PC-9 (cell line): ENCODE measurements at regions not wholly inside any gene's neighbourhood (a gene's known extent, or its start where the extent isn't known, plus 50 kb on each side); places are given as distances from the start of the nearest gene placed in this dataset.

Experiments used
- BruUV-seq: library from RNA; stranded (reverse); fragments of 400-500 nt; replicated peaks from 2 replicates; lab custom pipeline; 2021; lab: Mats Ljungman, UMichigan
- CTCF ChIA-PET: fragments of 300-600 bp; sonication (Branson Sonifier 250); formaldehyde crosslinking; loops from one replicate; lab custom pipeline; 2022; ENCODE audit warnings: antibody characterized with exemption; lab: Charles Lee
- POLR2A ChIA-PET: fragments of 300-600 bp; sonication (Branson Sonifier 250); formaldehyde crosslinking; loops from one replicate; lab custom pipeline; 2022; ENCODE audit warnings: antibody characterized with exemption; ENCODE audit not compliant: unreplicated experiment; lab: Charles Lee
- DNase-seq, 2 experiments: peaks; one replicate each; pipeline versions ENCODE4 v3.0.0 to v3.0.0-alpha.2; 2015 to 2022; ENCODE audit warnings: mixed read lengths in 1 of 2
- H2AFZ ChIP-seq: fragments of 200-600 bp; sonication (generic); 2 replicates; pipeline ENCODE4 v1.8.1; 2017; ENCODE audit warnings: antibody characterized with exemption
- H3F3A ChIP-seq: fragments of 200-600 bp; sonication (generic); 2 replicates; pipeline ENCODE4 v1.8.1; 2017; ENCODE audit warnings: antibody characterized with exemption, mild to moderate bottlenecking, low read depth; ENCODE audit not compliant: insufficient read depth
- H3K27ac ChIP-seq: fragments of 200-600 bp; sonication (generic); 2 replicates; pipeline ENCODE4 v1.6.1; 2016; ENCODE audit warnings: mixed run types
- H3K27me3 ChIP-seq: fragments of 200-600 bp; sonication (generic); 2 replicates; pipeline ENCODE4 v1.6.1; 2016; ENCODE audit warnings: low read depth, mixed run types; ENCODE audit not compliant: insufficient read depth
- H3K36me3 ChIP-seq: fragments of 200-600 bp; sonication (generic); 2 replicates; pipeline ENCODE4 v1.6.1; 2016; ENCODE audit warnings: low read depth, mixed run types
- H3K4me1 ChIP-seq: fragments of 200-600 bp; sonication (generic); replicated peaks from 2 replicates; pipeline ENCODE4 v1.6.1; 2016; ENCODE audit warnings: mixed run types; ENCODE audit not compliant: insufficient read depth
- H3K4me2 ChIP-seq: fragments of 200-600 bp; sonication (generic); 2 replicates; pipeline ENCODE4 v1.6.1; 2017; ENCODE audit warnings: mixed run types
- H3K4me3 ChIP-seq: fragments of 200-600 bp; sonication (generic); 2 replicates; pipeline ENCODE4 v1.6.1; 2016; ENCODE audit warnings: mixed run types
- H3K79me2 ChIP-seq: fragments of 200-600 bp; sonication (generic); 2 replicates; pipeline ENCODE4 v1.6.1; 2017; ENCODE audit warnings: low read depth, mixed run types
- H3K9me2 ChIP-seq: fragments of 200-600 bp; sonication (generic); 2 replicates; pipeline ENCODE4 v1.8.1; 2017; ENCODE audit warnings: mild to moderate bottlenecking; ENCODE audit not compliant: insufficient read depth
- H3K9me3 ChIP-seq: fragments of 200-600 bp; sonication (generic); 2 replicates; pipeline ENCODE4 v1.8.1; 2016; ENCODE audit warnings: low read depth; ENCODE audit not compliant: insufficient read depth
- H4K20me1 ChIP-seq: fragments of 200-600 bp; sonication (generic); 2 replicates; pipeline ENCODE4 v1.8.1; 2017; ENCODE audit not compliant: insufficient read depth
- EZH2 ChIP-seq: fragments of 200-600 bp; sonication (generic); IDR thresholded peaks from 2 replicates; pipeline ENCODE4 v1.8.0; 2017; ENCODE audit warnings: antibody characterized with exemption, low read depth
- intact Hi-C: fragments of 100-400 bp; cut with micrococcal nuclease; formaldehyde crosslinking; loops from one replicate; pipeline ENCODE4 v1.10.0; 2022; ENCODE audit not compliant: unreplicated experiment
- TF ChIP-seq, protein P1 (sequence below): fragments of 200-600 bp; sonication (generic); conservative IDR thresholded peaks from 2 replicates; pipeline ENCODE4 v1.6.1; 2017; ENCODE audit warnings: mixed run types, antibody characterized with exemption, mild to moderate bottlenecking, moderate library complexity

DNA sequence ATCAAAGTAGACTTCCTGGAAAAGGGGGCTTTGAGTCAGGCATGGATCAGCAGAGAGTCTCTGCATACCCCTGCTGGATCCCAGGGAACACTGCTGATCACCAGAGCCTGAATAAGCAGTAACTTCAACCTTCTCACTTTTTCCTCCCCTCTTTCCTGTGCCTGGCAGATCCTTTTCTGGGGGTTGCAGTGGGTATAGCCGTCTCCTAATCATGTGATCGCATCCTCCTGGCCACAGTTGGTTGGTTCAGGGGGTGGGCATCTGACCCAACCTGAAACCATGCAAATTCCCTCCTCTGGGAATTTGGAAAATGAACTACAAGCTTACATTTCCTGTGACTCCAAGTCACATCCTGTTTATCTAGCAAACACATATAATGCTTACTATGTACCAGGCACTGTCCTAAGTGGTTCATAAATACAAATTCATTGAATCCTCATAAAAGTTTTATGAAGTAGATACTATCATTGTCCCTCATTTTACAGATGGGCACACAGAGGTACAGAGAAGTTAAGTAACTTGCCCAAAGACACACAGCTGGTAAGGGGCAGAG lies 120.3 kb downstream of the AXIN2 start:
- ChIA-PET POLR2A (no interaction called here), CTCF (no interaction called here)
- Histone ChIP-seq H3K9me3 (no peaks in the 10 kb centered on the region), H3K4me1 (no peaks in the 10 kb centered on the region), H3K27me3 (no peaks in the 10 kb centered on the region), H3K9me2 (no peaks in the 10 kb centered on the region), H3K4me3 (no peak overlapping the region), H2AFZ (no peak overlapping the region), H4K20me1 (no peaks in the 10 kb centered on the region), H3K4me2 (no peak overlapping the region), H3K27ac (no peak overlapping the region), H3K36me3 (no peaks in the 10 kb centered on the region), H3K79me2 (no peaks in the 10 kb centered on the region), H3F3A (no peaks in the 10 kb centered on the region)
- DNase-seq = no peak
- intact Hi-C loops = no loop called here
- no peak for TF ChIP-seq EZH2
- TF ChIP-seq, protein P1, sequence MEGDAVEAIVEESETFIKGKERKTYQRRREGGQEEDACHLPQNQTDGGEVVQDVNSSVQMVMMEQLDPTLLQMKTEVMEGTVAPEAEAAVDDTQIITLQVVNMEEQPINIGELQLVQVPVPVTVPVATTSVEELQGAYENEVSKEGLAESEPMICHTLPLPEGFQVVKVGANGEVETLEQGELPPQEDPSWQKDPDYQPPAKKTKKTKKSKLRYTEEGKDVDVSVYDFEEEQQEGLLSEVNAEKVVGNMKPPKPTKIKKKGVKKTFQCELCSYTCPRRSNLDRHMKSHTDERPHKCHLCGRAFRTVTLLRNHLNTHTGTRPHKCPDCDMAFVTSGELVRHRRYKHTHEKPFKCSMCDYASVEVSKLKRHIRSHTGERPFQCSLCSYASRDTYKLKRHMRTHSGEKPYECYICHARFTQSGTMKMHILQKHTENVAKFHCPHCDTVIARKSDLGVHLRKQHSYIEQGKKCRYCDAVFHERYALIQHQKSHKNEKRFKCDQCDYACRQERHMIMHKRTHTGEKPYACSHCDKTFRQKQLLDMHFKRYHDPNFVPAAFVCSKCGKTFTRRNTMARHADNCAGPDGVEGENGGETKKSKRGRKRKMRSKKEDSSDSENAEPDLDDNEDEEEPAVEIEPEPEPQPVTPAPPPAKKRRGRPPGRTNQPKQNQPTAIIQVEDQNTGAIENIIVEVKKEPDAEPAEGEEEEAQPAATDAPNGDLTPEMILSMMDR = no peak
- BruUV-seq = no TSS peak

DNA sequence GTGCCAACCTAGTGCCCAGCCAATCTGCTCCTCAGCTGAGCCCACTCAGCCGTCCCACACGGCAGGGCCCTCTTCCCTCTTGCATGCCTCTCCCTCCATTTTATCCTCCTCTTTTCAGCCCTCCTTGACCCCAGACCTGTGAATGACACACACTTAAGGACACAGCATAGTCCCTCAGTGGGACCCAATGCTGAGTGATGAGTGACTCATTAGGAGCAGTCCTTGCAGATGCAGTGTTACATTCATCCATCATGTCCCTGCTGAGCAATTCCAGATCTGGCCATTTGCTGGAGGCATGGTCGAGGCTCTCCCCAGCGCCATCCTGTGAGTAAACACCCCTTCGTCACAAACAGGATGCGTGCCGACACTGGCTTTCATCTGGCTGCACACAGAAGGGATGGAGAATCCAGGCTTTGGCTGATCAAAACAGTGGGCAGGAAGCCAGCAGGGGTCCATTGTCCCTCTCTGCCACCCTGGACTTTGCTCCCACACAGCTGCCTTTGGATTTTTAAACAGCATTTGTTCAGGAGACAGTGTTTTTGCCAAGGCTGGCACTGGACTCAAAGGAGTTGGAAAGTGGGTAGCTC lies 122.6 kb downstream of the AXIN2 start:
- Histone ChIP-seq H3K9me3 (no peaks in the 10 kb centered on the region), H3K27me3 (no peaks in the 10 kb centered on the region), H3F3A (no peaks in the 10 kb centered on the region), H3K4me3 (no peak overlapping the region), H4K20me1 (no peaks in the 10 kb centered on the region), H3K27ac (no peak overlapping the region), H3K4me1 (no peaks in the 10 kb centered on the region), H3K79me2 (no peaks in the 10 kb centered on the region), H3K9me2 (no peaks in the 10 kb centered on the region), H3K36me3 (no peaks in the 10 kb centered on the region), H3K4me2 (no peak overlapping the region), H2AFZ (no peak overlapping the region)
- no peak for DNase-seq
- POLR2A ChIA-PET = no interaction called here
- intact Hi-C loops = no loop called here
- TF ChIP-seq, protein P1 = no peak
- no peak for TF ChIP-seq EZH2
- no TSS peak for BruUV-seq
- CTCF ChIA-PET = no interaction called here

DNA sequence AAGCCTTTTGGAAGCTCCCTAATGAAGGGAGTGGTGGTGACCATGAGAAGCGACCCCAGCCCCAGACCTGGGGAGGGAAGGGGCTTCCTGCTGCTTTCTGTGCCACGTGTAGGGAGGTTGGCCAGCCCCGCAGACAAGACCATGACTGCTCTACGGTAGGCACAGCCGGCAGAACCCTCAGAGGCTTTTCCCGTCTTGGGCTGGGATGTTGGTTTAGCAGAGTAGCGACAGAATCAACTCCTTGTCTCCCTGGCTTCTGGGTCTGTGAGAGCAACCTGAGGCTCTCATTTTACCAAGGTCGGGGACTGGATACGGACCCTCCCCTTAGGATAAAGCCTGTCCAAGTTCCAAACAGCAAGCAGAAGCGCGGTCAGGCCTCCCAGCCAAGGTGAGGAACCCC lies 123.3 kb downstream of the AXIN2 start:
- Histone ChIP-seq H3K36me3 (no peaks in the 10 kb centered on the region), H3K4me3 (no peak overlapping the region), H3K27ac (no peak overlapping the region), H3K79me2 (no peaks in the 10 kb centered on the region), H2AFZ (no peak overlapping the region), H3F3A (no peaks in the 10 kb centered on the region), H4K20me1 (no peaks in the 10 kb centered on the region), H3K9me2 (no peaks in the 10 kb centered on the region), H3K9me3 (no peaks in the 10 kb centered on the region), H3K27me3 (no peaks in the 10 kb centered on the region), H3K4me1 (no peaks in the 10 kb centered on the region), H3K4me2 (no peak overlapping the region)
- TF ChIP-seq, protein P1 = no peak
- TF ChIP-seq EZH2 = no peak
- POLR2A ChIA-PET = interaction anchor here (0.5 kb wide), 1 partner anchor 13 kb away, joined by 3 read pairs; no protein-coding TSS in a partner anchor
- BruUV-seq = no TSS peak
- no peak for DNase-seq
- intact Hi-C loops = no loop called here
- CTCF ChIA-PET = no interaction called here
